ENCODE measurements at regions not wholly inside any gene's neighbourhood (a gene's known extent, or its start where the extent isn't known, plus 50 kb on each side); places are given as distances from the start of the nearest gene placed in this dataset.

GRCh38 chr3:127520993-127521392 is 69.5 kb downstream of the TPRA1 start:
- H3K4me1 ChIP-seq (ENCODE audit: insufficient read depth, low read length, severe bottlenecking), result no peaks in the 10 kb centered on the region
- TF ChIP-seq, protein P1, sequence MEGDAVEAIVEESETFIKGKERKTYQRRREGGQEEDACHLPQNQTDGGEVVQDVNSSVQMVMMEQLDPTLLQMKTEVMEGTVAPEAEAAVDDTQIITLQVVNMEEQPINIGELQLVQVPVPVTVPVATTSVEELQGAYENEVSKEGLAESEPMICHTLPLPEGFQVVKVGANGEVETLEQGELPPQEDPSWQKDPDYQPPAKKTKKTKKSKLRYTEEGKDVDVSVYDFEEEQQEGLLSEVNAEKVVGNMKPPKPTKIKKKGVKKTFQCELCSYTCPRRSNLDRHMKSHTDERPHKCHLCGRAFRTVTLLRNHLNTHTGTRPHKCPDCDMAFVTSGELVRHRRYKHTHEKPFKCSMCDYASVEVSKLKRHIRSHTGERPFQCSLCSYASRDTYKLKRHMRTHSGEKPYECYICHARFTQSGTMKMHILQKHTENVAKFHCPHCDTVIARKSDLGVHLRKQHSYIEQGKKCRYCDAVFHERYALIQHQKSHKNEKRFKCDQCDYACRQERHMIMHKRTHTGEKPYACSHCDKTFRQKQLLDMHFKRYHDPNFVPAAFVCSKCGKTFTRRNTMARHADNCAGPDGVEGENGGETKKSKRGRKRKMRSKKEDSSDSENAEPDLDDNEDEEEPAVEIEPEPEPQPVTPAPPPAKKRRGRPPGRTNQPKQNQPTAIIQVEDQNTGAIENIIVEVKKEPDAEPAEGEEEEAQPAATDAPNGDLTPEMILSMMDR (IDR thresholded peaks at IDR 0.05; ENCODE audit: low read length), result no peak
- TF ChIP-seq EZH2 (IDR thresholded peaks at IDR 0.05; ENCODE audit: borderline replicate concordance, low read length), result no peak
- no peaks in the 10 kb centered on the region for H3F3A ChIP-seq (ENCODE audit: insufficient read depth, low read length)
- no peaks in the 10 kb centered on the region for H3K27me3 ChIP-seq (ENCODE audit: insufficient read depth, low read length)
- H4K20me1 ChIP-seq (ENCODE audit: insufficient read depth, low read length), result no peaks in the 10 kb centered on the region
- no peaks in the 10 kb centered on the region for H3K9me2 ChIP-seq (ENCODE audit: low read depth, low read length)
- H3K4me3 ChIP-seq (ENCODE audit: low read depth, low read length, poor library complexity, severe bottlenecking), result no peak overlapping the region
- H3K9ac ChIP-seq (ENCODE audit: low read length), result no peak overlapping the region
- H3K4me2 ChIP-seq (ENCODE audit: low read length), result no peak overlapping the region
- H3K27ac ChIP-seq (ENCODE audit: low read depth, low read length, poor library complexity, severe bottlenecking), result no peak overlapping the region
- no peaks in the 10 kb centered on the region for H3K36me3 ChIP-seq (ENCODE audit: insufficient read depth, low read length)
- H3K9me3 ChIP-seq (ENCODE audit: low read length), result no peaks in the 10 kb centered on the region
- no peaks in the 10 kb centered on the region for H3K79me2 ChIP-seq (ENCODE audit: insufficient read depth, low read length)
- H2AFZ ChIP-seq (ENCODE audit: low read length), result no peak overlapping the region

DNA sequence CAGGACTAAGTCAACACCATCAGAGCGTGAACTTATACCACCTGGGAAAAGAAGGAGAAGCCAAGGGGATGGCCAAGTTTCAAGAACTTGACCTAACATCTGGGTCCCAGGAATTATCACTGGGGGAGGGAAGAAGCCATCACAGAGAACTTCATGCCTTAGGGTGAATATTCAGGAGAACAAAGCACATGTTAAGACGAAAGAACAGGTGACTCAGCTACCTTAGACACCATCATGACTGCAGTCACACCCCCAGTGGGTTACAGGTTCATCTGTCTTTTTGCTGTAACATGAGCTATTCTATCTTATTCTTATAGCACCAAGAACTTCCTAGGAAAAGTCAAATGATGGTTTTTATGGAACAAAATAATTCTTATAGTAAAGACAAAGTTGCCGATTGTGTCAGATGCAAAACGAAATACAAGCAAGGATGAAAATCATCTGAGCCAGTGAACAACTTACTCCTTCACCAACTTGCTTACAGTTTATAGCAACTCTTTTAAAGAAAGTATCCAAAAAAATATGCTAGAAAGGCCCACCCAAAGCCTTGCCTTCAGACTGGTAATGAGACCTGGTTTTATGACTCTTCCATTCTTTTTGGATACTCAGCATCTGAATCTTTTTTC is 72.0 kb downstream of the TPRA1 start:
- no peaks in the 10 kb centered on the region for H3K79me2 ChIP-seq (ENCODE audit: insufficient read depth, low read length)
- no peak overlapping the region for H3K4me3 ChIP-seq (ENCODE audit: low read depth, low read length, poor library complexity, severe bottlenecking)
- no peak overlapping the region for H3K27ac ChIP-seq (ENCODE audit: low read depth, low read length, poor library complexity, severe bottlenecking)
- no peaks in the 10 kb centered on the region for H3K9me3 ChIP-seq (ENCODE audit: low read length)
- H3K9ac ChIP-seq (ENCODE audit: low read length), result no peak overlapping the region
- no peak overlapping the region for H2AFZ ChIP-seq (ENCODE audit: low read length)
- H3F3A ChIP-seq (ENCODE audit: insufficient read depth, low read length), result no peaks in the 10 kb centered on the region
- H3K9me2 ChIP-seq (ENCODE audit: low read depth, low read length), result no peaks in the 10 kb centered on the region
- TF ChIP-seq, protein P1 (IDR thresholded peaks at IDR 0.05; ENCODE audit: low read length), result no peak
- H4K20me1 ChIP-seq (ENCODE audit: insufficient read depth, low read length), result no peaks in the 10 kb centered on the region
- H3K4me1 ChIP-seq (ENCODE audit: insufficient read depth, low read length, severe bottlenecking), result no peaks in the 10 kb centered on the region
- H3K4me2 ChIP-seq (ENCODE audit: low read length), result no peak overlapping the region
- no peaks in the 10 kb centered on the region for H3K27me3 ChIP-seq (ENCODE audit: insufficient read depth, low read length)
- no peaks in the 10 kb centered on the region for H3K36me3 ChIP-seq (ENCODE audit: insufficient read depth, low read length)

- Histone ChIP-seq H3K27ac (ENCODE audit: low read depth, low read length, poor library complexity, severe bottlenecking) (no peak overlapping the region), H3K9ac (ENCODE audit: low read length) (no peak overlapping the region), H3K9me3 (ENCODE audit: low read length) (no peaks in the 10 kb centered on the region), H3K4me3 (ENCODE audit: low read depth, low read length, poor library complexity, severe bottlenecking) (no peak overlapping the region), H3F3A (ENCODE audit: insufficient read depth, low read length) (no peaks in the 10 kb centered on the region), H3K36me3 (ENCODE audit: insufficient read depth, low read length) (no peaks in the 10 kb centered on the region), H3K4me2 (ENCODE audit: low read length) (no peak overlapping the region), H3K4me1 (ENCODE audit: insufficient read depth, low read length, severe bottlenecking) (no peaks in the 10 kb centered on the region), H3K9me2 (ENCODE audit: low read depth, low read length) (no peaks in the 10 kb centered on the region), H4K20me1 (ENCODE audit: insufficient read depth, low read length) (no peaks in the 10 kb centered on the region), H3K79me2 (ENCODE audit: insufficient read depth, low read length) (no peaks in the 10 kb centered on the region), H2AFZ (ENCODE audit: low read length) (no peak overlapping the region), H3K27me3 (ENCODE audit: insufficient read depth, low read length) (no peaks in the 10 kb centered on the region)
- TF ChIP-seq, protein P1 (IDR thresholded peaks at IDR 0.05; ENCODE audit: low read length), result no peak
- no peak for TF ChIP-seq EZH2 (IDR thresholded peaks at IDR 0.05; ENCODE audit: borderline replicate concordance, low read length)
Measured at GRCh38 chr3:127512256-127512655, 78.3 kb downstream of the TPRA1 start.

Measured in OCI-LY1 (cell line).